ENCODE measurements at regions not wholly inside any gene's neighbourhood (a gene's known extent, or its start where the extent isn't known, plus 50 kb on each side); places are given as distances from the start of the nearest gene placed in this dataset.
"Not testable (repeated sequence)": the region's sequence is repeated elsewhere in the genome, so short reads cannot be mapped to it uniquely, and the experiment has no call there.

- DNase-seq, result no peak
These were observed 175.5 kb upstream of the NCAM2 start for GRCh38 chr21:20822666-20823065.

GRCh38 chr21:20852866-20853265 is 145.3 kb upstream of the NCAM2 start:
- DNase-seq, result no peak
- no peak for TF ChIP-seq POLR2A (IDR thresholded peaks at IDR 0.05; ENCODE audit: low read length)
- no peak for TF ChIP-seq GATA1 (IDR thresholded peaks at IDR 0.05; ENCODE audit: low read depth, low read length)

More at GRCh38 chr21:20822666-20823065, 175.5 kb upstream of the NCAM2 start:
- no peak for TF ChIP-seq GATA1 (IDR thresholded peaks at IDR 0.05; ENCODE audit: low read depth, low read length)
- TF ChIP-seq POLR2A (IDR thresholded peaks at IDR 0.05; ENCODE audit: low read length), result no peak

GRCh38 chr21:20856926-20857325 is 141.3 kb upstream of the NCAM2 start:
- TF ChIP-seq GATA1 (IDR thresholded peaks at IDR 0.05; ENCODE audit: low read depth, low read length) (no peak), POLR2A (IDR thresholded peaks at IDR 0.05; ENCODE audit: low read length) (no peak)

GRCh38 chr21:20874202-20874601 is 124.0 kb upstream of the NCAM2 start:
- TF ChIP-seq POLR2A (IDR thresholded peaks at IDR 0.05; ENCODE audit: low read length) (no peak), GATA1 (IDR thresholded peaks at IDR 0.05; ENCODE audit: low read depth, low read length) (no peak)
- DNase-seq, result no peak

More at GRCh38 chr21:20856926-20857325, 141.3 kb upstream of the NCAM2 start:
- peak; percentile 10 to 62 for DNase-seq

- no peak for DNase-seq
- TF ChIP-seq GATA1 (IDR thresholded peaks at IDR 0.05; ENCODE audit: low read depth, low read length) (no peak), POLR2A (IDR thresholded peaks at IDR 0.05; ENCODE audit: low read length) (no peak)
These were observed 122.5 kb upstream of the NCAM2 start for GRCh38 chr21:20875742-20876141.

GRCh38 chr21:20877976-20878375 is 120.2 kb upstream of the NCAM2 start:
- DNase-seq, result no peak
- TF ChIP-seq GATA1 (IDR thresholded peaks at IDR 0.05; ENCODE audit: low read depth, low read length) (no peak), POLR2A (IDR thresholded peaks at IDR 0.05; ENCODE audit: low read length) (no peak)

GRCh38 chr21:20882462-20883407 is 115.5 kb upstream of the NCAM2 start:
- DNase-seq, result peak; percentile 40 to 60
- no peak for TF ChIP-seq POLR2A (IDR thresholded peaks at IDR 0.05; ENCODE audit: low read length)
- no peak for TF ChIP-seq GATA1 (IDR thresholded peaks at IDR 0.05; ENCODE audit: low read depth, low read length)

- no peak for TF ChIP-seq POLR2A (IDR thresholded peaks at IDR 0.05; ENCODE audit: low read length)
- no peak for TF ChIP-seq GATA1 (IDR thresholded peaks at IDR 0.05; ENCODE audit: low read depth, low read length)
- DNase-seq, result no peak
These were observed 114.8 kb upstream of the NCAM2 start for GRCh38 chr21:20883408-20883800.

GRCh38 chr21:20902511-20902910 is 95.7 kb upstream of the NCAM2 start:
- no peak for TF ChIP-seq GATA1 (IDR thresholded peaks at IDR 0.05; ENCODE audit: low read depth, low read length)
- no peak for TF ChIP-seq POLR2A (IDR thresholded peaks at IDR 0.05; ENCODE audit: low read length)
- DNase-seq, result no peak

- no peak for DNase-seq
- no peak for TF ChIP-seq GATA1 (IDR thresholded peaks at IDR 0.05; ENCODE audit: low read depth, low read length)
- TF ChIP-seq POLR2A (IDR thresholded peaks at IDR 0.05; ENCODE audit: low read length), result no peak
These were observed 95.2 kb upstream of the NCAM2 start for GRCh38 chr21:20902998-20903397.

- DNase-seq, result not testable (repeated sequence)
These were observed 70.7 kb upstream of the NCAM2 start for GRCh38 chr21:20927555-20927954.

GRCh38 chr21:20942523-20942922 is 55.7 kb upstream of the NCAM2 start:
- no peak for DNase-seq

GRCh38 chr21:20943561-20943997 is 54.6 kb upstream of the NCAM2 start:
- DNase-seq, result no peak
- TF ChIP-seq POLR2A (IDR thresholded peaks at IDR 0.05; ENCODE audit: low read length) (no peak), GATA1 (IDR thresholded peaks at IDR 0.05; ENCODE audit: low read depth, low read length) (no peak)

More at GRCh38 chr21:20942523-20942922, 55.7 kb upstream of the NCAM2 start:
- TF ChIP-seq GATA1 (IDR thresholded peaks at IDR 0.05; ENCODE audit: low read depth, low read length), result no peak
- TF ChIP-seq POLR2A (IDR thresholded peaks at IDR 0.05; ENCODE audit: low read length), result no peak

GRCh38 chr21:20944139-20944538 is 54.1 kb upstream of the NCAM2 start:
- no peak for DNase-seq
- TF ChIP-seq GATA1 (IDR thresholded peaks at IDR 0.05; ENCODE audit: low read depth, low read length) (no peak), POLR2A (IDR thresholded peaks at IDR 0.05; ENCODE audit: low read length) (no peak)

GRCh38 chr21:20946701-20947100 is 51.5 kb upstream of the NCAM2 start:
- no peak for DNase-seq
- TF ChIP-seq POLR2A (IDR thresholded peaks at IDR 0.05; ENCODE audit: low read length), result no peak
- TF ChIP-seq GATA1 (IDR thresholded peaks at IDR 0.05; ENCODE audit: low read depth, low read length), result no peak
